ENCODE measurements at regions not wholly inside any gene's neighbourhood (a gene's known extent, or its start where the extent isn't known, plus 50 kb on each side); places are given as distances from the start of the nearest gene placed in this dataset.
"Not testable (repeated sequence)": the region's sequence is repeated elsewhere in the genome, so short reads cannot be mapped to it uniquely, and the experiment has no call there.

- H3K36me3 ChIP-seq (ENCODE audit: control insufficient read depth, insufficient read depth, low read length); DNase-seq (ENCODE audit: low read depth); FAIRE-seq: not testable (repeated sequence)
Measured at GRCh38 chr4:183044924-183045640, 54.0 kb upstream of the WWC2 start.

GRCh38 chr4:183038436-183038835, 60.6 kb upstream of the WWC2 start:
- Histone ChIP-seq H3K27me3 (ENCODE audit: control insufficient read depth, insufficient read depth, low read length) (no peaks in the 10 kb centered on the region), H3K36me3 (ENCODE audit: control insufficient read depth, insufficient read depth, low read length) (no peaks in the 10 kb centered on the region), H3K4me3 (ENCODE audit: low read depth, low read length) (no peak overlapping the region)
- FAIRE-seq (no peak), DNase-seq (ENCODE audit: low read depth) (no peak)
- no peak for TF ChIP-seq CTCF (IDR thresholded peaks at IDR 0.05; ENCODE audit: insufficient read depth, low read length, severe bottlenecking)

More at GRCh38 chr4:183044924-183045640, 54.0 kb upstream of the WWC2 start:
- not testable (repeated sequence) for H3K4me3 ChIP-seq (ENCODE audit: low read depth, low read length); H3K27me3 ChIP-seq (ENCODE audit: control insufficient read depth, insufficient read depth, low read length)

- Histone ChIP-seq H3K36me3 (ENCODE audit: control insufficient read depth, insufficient read depth, low read length) (no peaks in the 10 kb centered on the region), H3K27me3 (ENCODE audit: control insufficient read depth, insufficient read depth, low read length) (no peaks in the 10 kb centered on the region), H3K4me3 (ENCODE audit: low read depth, low read length) (no peak overlapping the region)
- FAIRE-seq (peak; percentile 28), DNase-seq (ENCODE audit: low read depth) (no peak)
- TF ChIP-seq CTCF (IDR thresholded peaks at IDR 0.05; ENCODE audit: insufficient read depth, low read length, severe bottlenecking) = no peak
Measured at GRCh38 chr4:183035726-183036415, 63.2 kb upstream of the WWC2 start.

DNA sequence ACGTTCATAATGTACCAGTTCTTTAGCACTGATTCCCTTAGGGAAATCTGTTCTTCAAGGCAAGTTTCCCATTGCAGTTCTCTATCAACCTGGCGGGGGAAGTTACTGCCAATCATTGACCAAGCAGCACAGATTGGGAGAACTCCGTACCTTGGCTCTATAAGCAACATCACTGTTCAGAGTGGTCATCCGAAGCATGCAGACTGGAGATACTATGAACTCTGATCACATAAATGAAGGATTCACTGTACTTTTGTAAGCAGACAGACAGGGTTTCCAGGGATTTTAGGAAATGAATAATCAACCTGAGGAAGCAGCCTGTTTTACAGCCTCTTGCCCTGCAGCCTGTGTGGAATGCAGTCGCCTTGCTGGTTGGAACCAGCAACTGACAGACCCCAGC, 63.8 kb upstream of the WWC2 start:
- FAIRE-seq (no peak), DNase-seq (ENCODE audit: low read depth) (no peak)
- H3K4me3 ChIP-seq (ENCODE audit: low read depth, low read length) = no peak overlapping the region
- H3K36me3 ChIP-seq (ENCODE audit: control insufficient read depth, insufficient read depth, low read length) = no peaks in the 10 kb centered on the region
- H3K27me3 ChIP-seq (ENCODE audit: control insufficient read depth, insufficient read depth, low read length) = no peaks in the 10 kb centered on the region
- no peak for TF ChIP-seq CTCF (IDR thresholded peaks at IDR 0.05; ENCODE audit: insufficient read depth, low read length, severe bottlenecking)

DNA sequence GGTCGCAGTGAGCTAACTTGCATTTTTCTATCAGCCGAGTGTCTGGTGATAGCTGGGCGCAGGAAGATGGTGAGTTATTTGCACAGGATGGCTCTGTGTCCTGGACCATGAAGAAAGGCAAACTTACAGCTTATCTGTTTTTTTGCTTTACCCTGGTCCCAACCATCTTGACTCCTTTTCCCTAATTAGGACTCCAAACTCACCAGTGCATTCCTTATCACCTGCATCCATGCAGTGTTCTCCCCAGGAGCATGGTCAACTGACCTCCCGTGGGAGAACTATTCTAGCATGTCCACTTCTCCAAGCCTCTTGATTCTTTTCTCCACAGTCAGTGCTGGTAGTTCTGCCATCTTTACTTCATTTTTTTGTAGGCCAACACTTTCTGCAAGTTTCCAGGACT, 68.2 kb upstream of the WWC2 start:
- DNase-seq (ENCODE audit: low read depth) = no peak
- Histone ChIP-seq H3K4me3 (ENCODE audit: low read depth, low read length) (no peak overlapping the region), H3K27me3 (ENCODE audit: control insufficient read depth, insufficient read depth, low read length) (no peaks in the 10 kb centered on the region), H3K36me3 (ENCODE audit: control insufficient read depth, insufficient read depth, low read length) (no peaks in the 10 kb centered on the region)
- peak; percentile 18 for FAIRE-seq
- TF ChIP-seq CTCF (IDR thresholded peaks at IDR 0.05; ENCODE audit: insufficient read depth, low read length, severe bottlenecking) = no peak

- Histone ChIP-seq H3K4me3 (ENCODE audit: low read depth, low read length) (no peak overlapping the region), H3K36me3 (ENCODE audit: control insufficient read depth, insufficient read depth, low read length) (no peaks in the 10 kb centered on the region), H3K27me3 (ENCODE audit: control insufficient read depth, insufficient read depth, low read length) (no peaks in the 10 kb centered on the region)
- no peak for TF ChIP-seq CTCF (IDR thresholded peaks at IDR 0.05; ENCODE audit: insufficient read depth, low read length, severe bottlenecking)
- no peak for FAIRE-seq
- no peak for DNase-seq (ENCODE audit: low read depth)
Measured at GRCh38 chr4:183030309-183030708, 68.7 kb upstream of the WWC2 start.
